Esophagus squamous epithelium (tissue), 4 donors: ENCODE measurements at regions not wholly inside any gene's neighbourhood (a gene's known extent, or its start where the extent isn't known, plus 50 kb on each side); places are given as distances from the start of the nearest gene placed in this dataset.
"Not testable (repeated sequence)": the region's sequence is repeated elsewhere in the genome, so short reads cannot be mapped to it uniquely, and the experiment has no call there.

Source experiments
- POLR2A ChIP-seq, 4 donors: fragments of 450-650 bp; IDR thresholded peaks; one replicate each; pipeline ENCODE4 v1.6.1; 2017; ENCODE audit warnings: antibody characterized with exemption in 4 of 4, mild to moderate bottlenecking in 4 of 4, moderate library complexity in 3 of 4
- TF ChIP-seq, protein P1 (sequence below), 6 experiments: fragments of 450-650 bp in 4 of 6; fragments of 200-600 bp in 2 of 6; sonication (generic) in 2 of 6; IDR thresholded peaks; one replicate each; pipeline ENCODE4 v1.5.1; 2016 to 2019; ENCODE audit warnings: antibody characterized with exemption in 6 of 6, mild to moderate bottlenecking in 4 of 6, moderate library complexity in 4 of 6

DNA sequence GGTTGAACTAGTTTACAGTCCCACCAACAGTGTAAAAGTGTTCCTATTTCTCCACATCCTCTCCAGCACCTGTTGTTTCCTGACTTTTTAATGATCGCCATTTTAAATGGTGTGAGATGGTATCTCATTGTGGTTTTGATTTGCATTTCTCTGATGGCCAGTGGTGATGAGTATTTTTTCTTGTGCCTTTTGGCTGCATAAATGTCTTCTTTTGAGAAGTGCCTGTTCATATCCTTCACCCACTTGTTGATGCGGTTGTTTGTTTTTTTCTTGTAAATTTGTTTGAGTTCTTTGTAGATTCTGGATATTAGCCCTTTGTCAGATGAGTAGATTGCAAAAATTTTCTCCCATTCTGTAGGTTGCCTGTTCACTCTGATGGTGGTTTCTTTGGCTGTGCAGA, 462.0 kb upstream of the ZMIZ1 start:
- TF ChIP-seq, protein P1, sequence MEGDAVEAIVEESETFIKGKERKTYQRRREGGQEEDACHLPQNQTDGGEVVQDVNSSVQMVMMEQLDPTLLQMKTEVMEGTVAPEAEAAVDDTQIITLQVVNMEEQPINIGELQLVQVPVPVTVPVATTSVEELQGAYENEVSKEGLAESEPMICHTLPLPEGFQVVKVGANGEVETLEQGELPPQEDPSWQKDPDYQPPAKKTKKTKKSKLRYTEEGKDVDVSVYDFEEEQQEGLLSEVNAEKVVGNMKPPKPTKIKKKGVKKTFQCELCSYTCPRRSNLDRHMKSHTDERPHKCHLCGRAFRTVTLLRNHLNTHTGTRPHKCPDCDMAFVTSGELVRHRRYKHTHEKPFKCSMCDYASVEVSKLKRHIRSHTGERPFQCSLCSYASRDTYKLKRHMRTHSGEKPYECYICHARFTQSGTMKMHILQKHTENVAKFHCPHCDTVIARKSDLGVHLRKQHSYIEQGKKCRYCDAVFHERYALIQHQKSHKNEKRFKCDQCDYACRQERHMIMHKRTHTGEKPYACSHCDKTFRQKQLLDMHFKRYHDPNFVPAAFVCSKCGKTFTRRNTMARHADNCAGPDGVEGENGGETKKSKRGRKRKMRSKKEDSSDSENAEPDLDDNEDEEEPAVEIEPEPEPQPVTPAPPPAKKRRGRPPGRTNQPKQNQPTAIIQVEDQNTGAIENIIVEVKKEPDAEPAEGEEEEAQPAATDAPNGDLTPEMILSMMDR (IDR thresholded peaks at IDR 0.05): not testable (repeated sequence)
- TF ChIP-seq POLR2A (IDR thresholded peaks at IDR 0.05): not testable (repeated sequence)
